ENCODE measurements at regions not wholly inside any gene's neighbourhood (a gene's known extent, or its start where the extent isn't known, plus 50 kb on each side); places are given as distances from the start of the nearest gene placed in this dataset.

- H3K27ac ChIP-seq, result no peak overlapping the region
- no peak for TF ChIP-seq POLR2A (IDR thresholded peaks at IDR 0.05)
- TF ChIP-seq CTCF (IDR thresholded peaks at IDR 0.05), result no peak
- H3K27me3 ChIP-seq, result no peaks in the 10 kb centered on the region
- H3K36me3 ChIP-seq (replicated peaks in 1 of 2), result no peaks in the 10 kb centered on the region
- no peaks in the 10 kb centered on the region for H3K4me1 ChIP-seq (replicated peaks in 1 of 2)
- intact Hi-C loops (cut with DNase I), result no loop called here
- H3K9me3 ChIP-seq (replicated peaks in 1 of 3), result no peaks in the 10 kb centered on the region
- DNase-seq, result no peak
- 62 to 84% (median 65%) methylated on average over 1 of the region's 1 CpG for WGBS, 4 donors
- H3K4me3 ChIP-seq, result no peak overlapping the region
These were observed 295.0 kb upstream of the KCNH8 start for GRCh38 chr3:18853269-18853668.

- TF ChIP-seq POLR2A (IDR thresholded peaks at IDR 0.05) (no peak), CTCF (IDR thresholded peaks at IDR 0.05) (peak in 3 of 6 experiments; percentile 12 to 36 (median 22))
- DNase-seq, result no peak
- no peaks in the 10 kb centered on the region for H3K9me3 ChIP-seq (replicated peaks in 1 of 3)
- no peaks in the 10 kb centered on the region for H3K36me3 ChIP-seq (replicated peaks in 1 of 2)
- no peaks in the 10 kb centered on the region for H3K27me3 ChIP-seq
- H3K27ac ChIP-seq, result no peak overlapping the region
- H3K4me3 ChIP-seq, result no peak overlapping the region
- intact Hi-C loops (cut with DNase I), result no loop called here
- 61 to 72% (median 68%) methylated on average over 5 of the region's 5 CpGs for WGBS, 4 donors
- H3K4me1 ChIP-seq (replicated peaks in 1 of 2), result no peaks in the 10 kb centered on the region
These were observed 300.6 kb upstream of the KCNH8 start for GRCh38 chr3:18847583-18848197.

GRCh38 chr3:18843983-18844382, 304.3 kb upstream of the KCNH8 start:
- Histone ChIP-seq H3K4me1 (replicated peaks in 1 of 2) (no peaks in the 10 kb centered on the region), H3K36me3 (replicated peaks in 1 of 2) (no peaks in the 10 kb centered on the region), H3K27ac (no peak overlapping the region), H3K27me3 (no peaks in the 10 kb centered on the region), H3K4me3 (no peak overlapping the region), H3K9me3 (replicated peaks in 1 of 3) (no peaks in the 10 kb centered on the region)
- intact Hi-C loops (cut with DNase I), result no loop called here
- no peak for DNase-seq
- no peak for TF ChIP-seq CTCF (IDR thresholded peaks at IDR 0.05)
- no peak for TF ChIP-seq POLR2A (IDR thresholded peaks at IDR 0.05)
- WGBS, 4 donors, result 45 to 73% (median 62%) methylated on average over 1 of the region's 1 CpG

GRCh38 chr3:18843188-18843587, 305.1 kb upstream of the KCNH8 start:
- Histone ChIP-seq H3K9me3 (replicated peaks in 1 of 3) (no peaks in the 10 kb centered on the region), H3K27me3 (no peaks in the 10 kb centered on the region), H3K27ac (no peak overlapping the region), H3K4me3 (no peak overlapping the region), H3K4me1 (replicated peaks in 1 of 2) (no peaks in the 10 kb centered on the region), H3K36me3 (replicated peaks in 1 of 2) (no peaks in the 10 kb centered on the region)
- intact Hi-C loops (cut with DNase I), result no loop called here
- no peak for TF ChIP-seq POLR2A (IDR thresholded peaks at IDR 0.05)
- TF ChIP-seq CTCF (IDR thresholded peaks at IDR 0.05), result no peak
- no peak for DNase-seq
- WGBS, 4 donors, result 67 to 75% (median 71%) methylated on average over 3 of the region's 3 CpGs

Data from adrenal gland (tissue), 9 donors.